Hematopoietic multipotent progenitor cell treated with erythropoietin and hydrocortisone succinate and interleukin-3 and kit ligand, for 17 days (in vitro differentiated cells): ENCODE measurements at regions not wholly inside any gene's neighbourhood (a gene's known extent, or its start where the extent isn't known, plus 50 kb on each side); places are given as distances from the start of the nearest gene placed in this dataset.
"Not testable (repeated sequence)": the region's sequence is repeated elsewhere in the genome, so short reads cannot be mapped to it uniquely, and the experiment has no call there.

Experiments used
- DNase-seq: peaks from one replicate; pipeline ENCODE4 v3.0.0-alpha.2; 2015; ENCODE audit warnings: low spot score

DNA sequence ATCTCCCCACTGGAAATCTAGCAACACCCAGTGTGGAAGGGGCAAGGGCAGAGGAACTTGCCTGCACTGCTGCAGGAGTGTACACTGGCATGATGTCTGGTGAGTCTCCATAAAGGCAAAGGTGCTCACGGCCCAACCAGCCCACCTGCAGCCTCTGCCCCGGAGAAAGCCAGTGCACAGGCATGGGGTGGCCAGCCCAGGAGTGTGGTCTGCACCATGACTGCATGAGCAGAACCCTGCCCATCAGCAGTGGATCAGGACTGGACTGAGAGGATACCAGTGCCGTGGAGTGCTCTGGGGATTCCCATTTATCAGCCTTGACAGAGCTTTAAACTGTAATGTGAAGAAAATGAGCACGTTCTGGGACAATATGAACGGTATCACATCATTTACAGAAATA, 342.6 kb upstream of the HS6ST1 start:
- no peak for DNase-seq

DNA sequence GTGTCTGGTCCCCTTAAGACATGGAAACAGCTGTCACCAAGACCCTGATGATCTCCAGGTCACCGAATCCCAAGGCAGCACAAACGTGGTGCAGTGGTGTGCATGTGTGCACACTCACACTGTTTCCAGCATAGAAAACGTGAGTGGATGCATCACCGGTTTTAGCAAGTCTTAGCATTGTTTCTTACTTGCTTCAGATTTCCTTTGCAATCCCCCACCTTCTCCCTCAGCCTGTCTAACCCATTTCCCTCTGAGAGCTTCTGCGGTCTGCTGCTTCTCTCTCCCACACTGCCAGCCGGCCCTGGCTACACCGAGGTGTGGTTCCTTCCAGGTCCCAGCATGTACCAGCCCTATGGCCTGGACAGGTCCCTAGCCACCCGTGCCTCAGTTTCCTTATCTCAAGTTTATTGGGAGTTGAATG, 343.4 kb upstream of the HS6ST1 start:
- no peak for DNase-seq

DNA sequence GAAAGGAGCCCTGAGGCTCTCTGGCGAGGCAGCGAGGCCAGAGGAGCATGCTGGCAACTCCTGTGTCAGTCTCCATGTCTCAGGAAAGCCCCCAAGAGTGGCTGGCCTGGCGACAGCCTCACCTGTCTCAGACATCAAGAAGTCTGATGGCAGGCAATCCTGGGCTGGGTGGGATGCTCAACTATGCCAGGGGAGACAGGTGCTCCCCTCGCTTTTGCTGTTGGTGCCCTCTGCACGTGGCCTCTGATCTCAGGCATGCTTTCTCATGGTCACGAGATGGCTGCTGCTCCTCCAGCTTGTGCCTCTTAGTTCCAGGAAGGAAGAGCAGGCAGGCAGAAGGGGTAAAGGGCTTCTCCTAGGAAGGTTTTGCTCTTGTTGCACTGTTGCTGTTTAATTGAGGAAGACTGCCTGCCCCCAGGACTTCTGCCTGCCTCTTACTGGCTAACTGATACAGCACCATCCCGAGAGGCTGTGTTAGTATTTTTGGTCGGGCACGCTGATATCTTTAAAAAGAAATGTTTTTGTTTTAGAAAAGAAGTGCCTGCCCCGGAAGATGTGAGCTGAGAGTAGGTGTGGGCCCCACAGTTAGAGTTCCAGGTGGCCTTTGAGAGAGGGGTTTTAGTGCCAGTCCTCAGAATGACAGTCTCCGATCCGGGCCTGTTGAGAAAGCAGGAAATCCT, 344.8 kb upstream of the HS6ST1 start:
- no peak for DNase-seq

DNA sequence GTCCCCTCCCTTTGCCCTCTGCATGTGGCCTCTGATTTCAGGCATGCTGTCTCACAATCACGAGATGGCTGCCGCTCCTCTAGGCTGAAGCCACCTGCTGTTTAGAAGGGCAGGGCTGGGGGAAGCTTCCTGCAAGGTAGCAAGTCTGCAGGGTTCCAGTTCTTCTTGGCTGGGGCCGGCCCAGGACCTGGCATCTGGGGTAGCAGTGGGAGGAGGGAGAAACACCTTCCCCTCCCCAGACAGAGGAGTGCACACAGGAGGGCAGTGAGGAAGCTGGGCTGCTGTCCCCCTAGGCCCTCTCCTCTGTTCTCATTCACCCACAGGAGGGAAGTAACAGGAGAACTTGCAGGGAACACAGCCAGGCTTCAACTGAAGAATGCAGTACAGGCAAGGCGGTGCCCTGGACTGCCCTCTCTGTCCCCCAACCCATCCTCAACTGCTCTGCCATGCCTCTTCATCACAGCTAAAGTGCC, 345.9 kb upstream of the HS6ST1 start:
- DNase-seq = no peak

DNA sequence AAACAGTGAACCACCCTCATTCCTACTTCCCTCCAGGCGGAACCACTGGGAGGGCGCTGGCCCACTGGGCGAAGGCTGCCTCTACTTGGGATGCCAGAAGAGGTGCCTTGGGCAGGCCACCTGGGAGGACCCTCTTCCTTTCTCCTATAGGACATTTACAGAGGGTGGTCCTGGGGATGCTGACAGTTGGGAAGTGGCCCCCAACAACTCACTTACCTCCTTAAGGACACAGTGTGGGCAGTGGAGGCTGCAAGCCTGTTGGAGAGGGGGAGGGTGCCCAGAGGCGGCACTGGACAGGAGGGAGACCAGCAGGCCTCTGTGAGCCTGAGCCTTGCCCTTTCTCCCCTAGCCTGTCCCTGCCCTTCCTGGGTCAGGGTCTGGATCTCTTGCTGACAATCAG, 346.4 kb upstream of the HS6ST1 start:
- DNase-seq = no peak

DNA sequence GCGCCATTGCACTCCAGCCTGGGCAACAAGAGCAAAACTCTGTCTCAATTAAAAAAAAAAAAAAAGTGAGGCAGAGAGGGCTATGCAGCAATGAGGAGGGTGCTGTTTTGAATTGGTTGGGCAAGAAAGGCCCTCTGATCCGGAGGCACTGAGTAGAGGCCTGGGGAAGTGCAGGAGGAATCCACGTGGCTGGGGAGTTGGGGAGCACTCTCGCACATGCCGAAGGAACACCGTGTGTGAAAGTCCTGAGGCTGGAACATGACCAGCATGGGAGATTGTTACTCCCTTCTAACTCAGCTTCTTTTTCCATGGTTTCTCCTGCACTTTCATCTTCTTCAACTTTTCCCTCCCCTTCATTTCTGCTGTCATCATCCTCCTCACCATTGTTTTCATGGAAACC, 347.9 kb upstream of the HS6ST1 start:
- no peak for DNase-seq

DNA sequence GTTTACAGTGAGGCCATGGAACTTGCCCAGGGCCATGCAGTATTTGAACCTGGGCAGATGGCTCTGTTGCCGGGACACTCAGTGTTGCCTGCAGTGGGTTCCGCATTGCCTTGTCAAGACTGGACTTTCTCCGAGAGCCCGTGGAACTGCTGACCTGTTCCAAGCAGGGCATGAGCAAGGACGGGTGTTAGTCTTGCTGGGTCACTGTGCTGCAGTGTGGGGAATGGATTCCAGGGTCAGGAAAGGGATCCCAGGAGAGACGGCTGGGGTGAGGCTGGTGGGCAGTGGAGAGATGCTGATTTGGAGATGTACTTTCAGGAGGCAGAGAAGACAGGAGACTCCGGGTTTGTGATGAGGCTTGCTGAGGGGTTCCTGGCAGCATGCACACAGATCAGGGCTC, 348.7 kb upstream of the HS6ST1 start:
- DNase-seq = no peak

DNA sequence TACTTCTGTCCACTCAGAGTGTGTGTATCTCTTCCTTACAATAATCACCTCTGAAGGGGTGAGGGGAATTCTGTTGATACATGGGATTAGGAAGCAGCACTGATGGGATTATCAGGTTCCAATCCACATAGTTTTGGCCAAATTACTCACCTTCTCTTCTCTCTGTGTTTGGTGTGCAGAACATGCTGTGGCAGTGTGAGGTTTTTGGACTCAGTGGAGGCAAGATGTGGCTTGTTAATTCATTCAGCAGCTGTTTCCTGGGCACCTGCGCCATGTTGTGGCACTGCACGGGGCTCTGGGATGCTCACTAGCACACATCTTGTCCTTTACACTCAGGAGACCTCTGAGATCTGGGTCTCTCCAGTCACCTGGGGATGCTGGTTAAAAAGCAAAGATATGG, 350.3 kb upstream of the HS6ST1 start:
- DNase-seq = no peak

DNA sequence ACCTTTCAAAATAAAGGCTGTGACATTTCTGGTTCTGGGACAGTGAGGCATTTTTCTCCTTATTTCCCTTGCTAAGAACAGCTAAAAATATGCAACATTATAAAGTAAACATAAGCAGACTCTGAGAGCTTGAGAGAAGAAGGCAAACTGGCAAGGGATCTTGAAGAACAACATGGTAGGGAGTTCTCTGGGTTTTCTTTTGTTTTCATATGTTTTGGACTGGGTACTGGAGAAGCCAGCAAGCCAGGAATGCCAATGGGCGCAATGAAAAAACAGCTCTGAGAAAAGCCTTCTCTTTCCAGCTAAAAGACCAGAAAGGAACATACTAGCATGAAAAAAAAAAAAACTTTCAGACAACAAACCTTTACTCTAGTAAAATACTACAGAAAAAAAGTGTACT, 351.4 kb upstream of the HS6ST1 start:
- no peak for DNase-seq

DNA sequence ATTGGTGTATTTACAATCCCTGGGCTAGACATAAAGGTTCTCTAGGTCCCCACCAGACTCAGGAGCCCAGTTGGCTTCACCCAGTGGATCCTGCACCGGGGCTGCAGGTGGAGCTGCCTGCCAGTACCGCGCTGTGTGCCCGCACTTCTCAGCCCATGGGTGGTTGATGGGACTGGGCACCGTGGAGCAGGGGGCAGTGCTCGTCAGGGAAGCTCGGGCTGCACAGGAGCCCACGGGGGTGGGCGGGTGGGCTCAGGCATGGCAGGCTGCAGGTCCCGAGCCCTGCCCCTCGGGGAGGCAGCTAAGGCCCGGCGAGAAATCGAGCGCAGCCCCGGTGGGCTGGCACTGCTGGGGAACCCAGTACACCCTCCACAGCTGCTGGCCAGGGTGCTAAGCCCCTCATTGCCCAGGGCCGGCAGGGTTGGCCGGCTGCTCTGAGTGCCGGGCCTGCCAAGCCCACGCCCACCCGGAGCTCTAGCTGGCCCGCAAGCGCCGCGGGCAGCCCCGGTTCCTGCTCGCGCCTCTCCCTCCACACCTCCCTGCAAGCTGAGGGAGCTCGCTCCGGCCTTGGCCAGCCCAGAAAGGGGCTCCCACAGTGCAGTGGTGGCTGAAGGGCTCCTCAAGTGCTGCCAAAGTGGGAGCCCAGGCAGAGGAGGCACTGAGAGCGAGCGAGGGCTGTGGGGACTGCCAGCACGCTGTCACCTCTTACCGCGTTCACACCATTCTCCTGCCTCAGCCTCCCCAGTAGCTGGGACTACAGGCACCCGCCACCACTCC, 353.5 kb upstream of the HS6ST1 start:
- DNase-seq = not testable (repeated sequence)

DNA sequence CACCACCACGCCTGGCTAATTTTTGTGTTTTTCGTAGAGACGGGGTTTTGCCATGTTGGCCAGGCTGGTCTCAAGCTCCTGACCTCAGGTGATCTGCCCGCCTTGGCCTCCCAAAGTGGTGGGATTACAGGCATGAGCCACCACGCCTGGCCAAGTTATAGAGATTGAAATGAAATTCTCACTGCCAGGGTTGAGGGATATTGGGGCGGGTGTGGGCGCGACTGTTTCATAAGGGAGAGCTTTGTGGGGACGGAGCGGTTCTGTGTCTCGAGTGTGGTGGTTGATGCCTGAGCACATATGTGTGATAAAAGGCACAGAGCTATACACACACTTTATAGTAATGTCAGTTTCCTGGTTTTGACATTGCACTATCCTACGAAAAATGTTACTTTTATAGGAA, 361.0 kb upstream of the HS6ST1 start:
- DNase-seq = not testable (repeated sequence)

DNA sequence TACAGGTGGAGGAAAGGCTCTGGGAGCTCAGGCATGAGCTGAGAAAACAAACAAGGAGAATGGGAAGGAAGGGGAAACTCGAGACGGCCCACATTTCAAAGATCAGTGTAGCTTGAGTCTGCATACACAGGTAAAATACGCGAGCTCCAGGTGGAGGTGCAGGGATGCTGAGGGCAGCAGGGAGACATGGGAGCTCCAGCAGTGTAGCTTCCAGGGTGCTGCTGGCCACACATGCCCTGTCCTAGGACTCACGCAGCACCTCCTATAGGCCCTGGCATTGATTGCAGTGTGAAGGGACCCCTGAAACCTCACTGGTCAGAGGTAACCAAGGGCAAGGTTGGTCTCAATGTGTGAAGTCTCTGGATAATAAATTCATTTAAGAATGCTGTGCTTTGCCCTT, 362.8 kb upstream of the HS6ST1 start:
- no peak for DNase-seq

DNA sequence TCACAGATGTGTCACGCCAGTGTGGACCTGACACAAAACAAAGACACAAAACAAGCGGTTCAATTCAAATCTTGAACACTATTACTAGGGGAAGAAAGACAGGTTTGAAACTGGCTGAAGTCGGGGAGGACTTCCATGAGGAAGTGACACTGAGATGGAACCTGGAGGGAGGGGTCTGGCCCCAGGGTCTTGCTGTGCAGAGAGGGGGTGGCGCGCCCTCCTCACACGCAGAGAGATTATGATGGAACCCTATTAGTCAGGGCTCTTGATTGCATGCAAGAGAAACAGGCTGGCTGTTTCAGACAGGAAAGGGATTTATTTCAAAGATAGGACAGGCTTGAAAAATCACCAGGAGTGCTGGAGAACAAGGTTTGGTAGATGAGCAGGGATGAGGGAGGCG, 363.6 kb upstream of the HS6ST1 start:
- DNase-seq = no peak

DNA sequence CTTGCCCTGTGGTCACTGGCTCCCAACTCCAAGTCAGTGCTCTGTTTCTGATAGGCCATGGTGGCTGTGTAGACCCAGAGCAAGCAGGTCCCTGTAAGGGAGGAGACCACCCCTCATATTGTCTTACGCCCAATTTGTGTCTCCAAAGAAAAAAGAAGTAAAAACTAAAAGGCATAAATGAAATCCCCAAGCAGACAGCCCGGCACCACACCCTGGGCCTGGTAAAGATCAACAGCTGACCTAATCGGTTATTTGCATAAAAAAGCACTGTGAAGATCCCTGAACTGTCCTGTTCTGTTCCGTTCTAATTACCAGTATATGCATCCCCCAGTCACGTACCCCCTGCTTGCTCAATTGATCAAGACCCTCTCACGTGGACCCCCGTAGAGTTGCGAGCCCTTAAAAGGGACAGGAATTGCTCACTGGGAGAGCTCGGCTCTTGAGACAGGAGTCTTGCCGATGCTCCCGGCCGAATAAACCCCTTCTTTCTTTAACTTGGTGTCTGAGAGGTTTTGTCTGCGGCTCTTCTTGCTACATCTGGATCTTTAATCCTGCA, 364.1 kb upstream of the HS6ST1 start:
- DNase-seq = no peak

DNA sequence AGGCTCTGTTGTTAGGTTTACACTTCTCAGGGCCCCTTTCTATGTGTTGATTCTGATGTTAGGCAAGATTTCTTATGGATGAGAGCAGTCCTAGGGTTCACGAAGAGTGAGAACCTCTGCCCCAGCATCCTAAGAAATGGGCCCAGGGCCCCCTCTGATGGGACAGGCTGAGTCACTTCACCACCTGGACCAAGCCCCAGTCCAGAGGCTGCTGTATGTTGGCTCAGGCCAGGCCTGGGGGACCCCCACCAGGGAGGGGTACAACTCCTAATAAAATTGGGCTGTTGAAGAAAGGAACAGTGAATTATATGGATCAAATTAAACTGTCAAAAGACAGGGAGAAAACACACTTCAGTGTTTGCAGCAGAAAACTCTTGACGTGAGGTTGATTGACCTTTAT, 365.9 kb upstream of the HS6ST1 start:
- DNase-seq = no peak

DNA sequence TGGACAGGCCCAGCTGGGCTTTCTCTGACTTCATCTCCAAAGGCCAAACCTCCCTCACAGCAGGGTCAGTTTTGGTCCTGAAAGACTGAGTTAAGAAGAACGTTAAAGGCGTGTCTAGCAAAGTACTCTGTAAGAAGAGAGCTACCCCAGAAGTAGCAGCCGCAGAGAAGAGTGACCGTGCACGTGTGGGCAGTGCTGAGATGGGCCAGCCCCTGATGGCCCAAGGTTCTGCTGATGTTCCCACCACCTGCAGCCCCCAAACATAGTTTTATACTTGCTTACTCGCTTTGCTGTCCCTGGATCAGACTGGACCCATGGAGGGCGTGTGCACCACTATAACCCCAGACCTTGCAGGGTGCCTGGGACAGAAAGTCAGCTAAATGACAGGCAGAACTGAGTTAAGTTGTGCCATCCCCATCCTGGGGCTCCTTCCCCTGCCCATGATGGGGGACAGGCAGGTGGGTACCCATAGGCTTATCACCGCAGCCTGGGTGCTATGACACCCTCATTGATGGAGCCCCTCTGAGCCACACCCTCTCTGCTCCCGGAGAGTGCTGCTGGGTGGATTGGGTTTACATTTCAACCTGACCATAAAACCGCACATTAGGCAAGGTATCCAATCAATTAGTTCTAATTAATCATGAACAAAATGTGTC, 367.3 kb upstream of the HS6ST1 start:
- DNase-seq = no peak

DNA sequence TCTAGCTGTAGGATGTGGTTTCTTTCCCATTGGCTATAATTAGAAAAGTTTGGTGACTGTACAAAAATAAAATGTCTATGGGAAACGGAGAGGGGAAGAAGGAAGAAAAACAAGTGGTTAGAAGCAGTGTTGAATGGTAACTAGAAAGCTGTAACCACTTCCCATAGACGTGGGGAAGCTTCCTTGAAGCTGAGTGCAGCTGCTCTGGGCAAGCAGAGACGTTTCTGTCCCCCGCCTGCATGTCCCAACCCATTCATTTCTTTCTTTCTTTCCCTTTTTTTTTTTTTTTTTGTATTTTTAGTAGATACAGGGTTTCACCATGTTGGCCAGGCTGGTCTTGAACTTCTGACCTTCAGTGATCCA, 367.8 kb upstream of the HS6ST1 start:
- no peak for DNase-seq

DNA sequence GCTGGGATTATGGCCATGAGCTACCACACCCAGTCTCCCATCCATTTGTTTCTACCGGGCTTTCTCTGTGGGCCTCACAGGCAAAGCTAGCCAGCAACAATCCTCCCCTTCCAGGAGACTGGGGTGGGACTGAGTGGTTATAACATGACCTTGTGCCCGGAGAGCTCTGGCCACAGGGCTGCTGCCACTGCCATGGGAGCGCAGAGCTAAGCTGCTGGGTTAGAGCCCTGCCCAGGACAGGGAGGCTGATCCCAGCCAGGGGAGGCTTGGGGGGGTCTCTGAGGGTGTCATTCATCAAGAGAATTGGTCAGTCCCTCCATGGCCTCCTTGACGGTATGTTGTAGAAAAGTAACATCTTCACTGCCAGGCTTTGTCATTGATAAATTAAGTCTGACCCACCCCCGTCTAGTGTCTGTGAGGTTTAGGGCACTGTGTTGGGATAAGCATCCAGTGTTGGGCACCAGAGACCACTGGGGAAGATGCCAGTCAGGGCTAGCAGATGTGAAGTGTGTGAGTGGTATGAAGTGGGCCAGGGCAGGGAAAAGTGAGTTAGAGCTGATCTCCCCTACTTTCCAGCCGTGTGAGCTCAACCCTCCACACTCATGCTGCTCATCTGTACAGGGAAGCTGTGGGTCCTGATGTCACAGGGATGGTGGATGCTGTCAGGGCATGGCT, 368.4 kb upstream of the HS6ST1 start:
- no peak for DNase-seq

DNA sequence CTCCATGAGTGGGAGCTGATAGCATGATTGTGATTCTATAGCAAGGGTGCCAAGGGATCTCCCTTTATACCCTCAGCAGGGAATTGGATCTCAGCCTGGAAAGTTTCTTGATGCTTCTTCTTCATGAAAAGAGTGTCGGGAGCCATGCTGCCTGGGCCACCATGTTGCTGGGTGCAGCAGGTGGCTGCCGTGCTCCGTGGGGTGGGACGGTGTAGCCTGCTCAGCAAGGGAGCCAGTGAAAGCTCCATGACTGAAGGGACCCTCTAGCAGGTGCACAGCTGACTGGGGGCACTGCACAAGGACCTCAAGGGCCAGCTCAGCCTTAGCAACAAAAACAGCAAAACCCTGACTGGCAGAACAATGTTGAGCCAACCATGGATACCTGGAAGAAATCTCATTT, 368.9 kb upstream of the HS6ST1 start:
- DNase-seq = no peak

DNA sequence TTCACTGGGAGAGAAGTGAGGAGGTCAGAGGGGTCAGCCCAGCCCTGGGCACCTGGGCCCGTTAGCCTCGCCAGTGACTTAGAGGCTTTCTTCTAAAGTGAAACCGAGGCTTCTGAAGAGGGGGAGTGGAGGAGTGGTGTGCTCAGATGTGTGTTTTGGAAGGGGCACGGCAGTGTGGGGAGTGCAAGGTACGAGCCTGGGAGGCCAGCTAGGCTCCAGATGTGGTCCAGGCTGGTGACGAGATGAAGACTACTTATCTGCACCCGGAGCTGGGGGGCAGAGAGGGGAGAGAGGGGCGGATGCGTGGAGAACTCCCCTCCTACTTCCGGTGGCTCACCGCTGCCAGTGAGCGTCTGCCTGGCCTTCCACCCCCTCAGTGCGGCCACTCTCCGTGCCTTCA, 371.3 kb upstream of the HS6ST1 start:
- no peak for DNase-seq

DNA sequence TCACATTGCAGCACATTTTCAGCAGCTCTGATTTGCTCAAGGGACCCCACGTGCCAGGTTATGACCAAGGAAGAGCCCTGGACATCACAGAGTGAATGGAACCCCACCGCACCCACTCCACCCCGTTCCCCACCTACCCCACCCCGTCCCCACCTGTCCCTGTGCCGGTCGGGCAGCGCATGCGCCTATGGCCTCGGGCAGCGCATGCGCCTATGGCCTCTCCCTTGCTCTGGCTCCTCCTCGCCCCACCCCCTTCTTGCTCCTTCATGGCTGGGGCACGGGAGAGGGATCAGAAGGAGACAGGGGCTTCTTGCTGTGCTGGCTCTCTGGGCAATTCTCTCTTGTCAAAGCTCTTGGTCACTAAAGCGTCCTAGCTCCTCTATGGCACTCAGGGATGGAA, 371.8 kb upstream of the HS6ST1 start:
- no peak for DNase-seq

DNA sequence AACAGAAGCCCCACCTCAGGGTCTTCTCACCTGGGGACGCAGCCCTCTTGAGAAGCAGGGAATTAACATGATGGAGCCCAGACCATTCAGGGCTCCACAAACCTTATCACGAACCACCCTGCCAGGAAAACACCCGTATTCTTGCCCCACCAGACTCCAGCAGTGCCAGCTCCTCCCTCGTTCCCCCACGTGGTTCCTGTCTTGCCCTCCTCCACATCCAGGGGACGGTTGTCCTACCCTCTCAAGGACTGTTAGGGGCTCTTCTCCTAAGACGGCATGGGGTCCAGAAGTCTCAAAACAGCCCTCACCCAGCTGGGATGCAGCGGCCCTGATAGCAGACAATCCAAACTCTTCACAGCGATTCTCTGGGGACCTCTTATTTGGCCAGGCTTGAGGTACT, 372.2 kb upstream of the HS6ST1 start:
- no peak for DNase-seq
